Fibroblast of mammary gland (primary cell): ENCODE measurements at regions not wholly inside any gene's neighbourhood (a gene's known extent, or its start where the extent isn't known, plus 50 kb on each side); places are given as distances from the start of the nearest gene placed in this dataset.
A peak's percentile ranks its signal among the peaks of the same experiment; 100 is the strongest.

Experiments
- DNase-seq: peaks from one replicate; pipeline ENCODE4 v3.0.0-alpha.2; 2010; ENCODE audit warnings: low read depth
- H3K4me3 ChIP-seq: 2 replicates; pipeline ENCODE4 v1.5.1; 2011; ENCODE audit warnings: low read depth, mild to moderate bottlenecking, low read length, moderate library complexity; ENCODE audit not compliant: control insufficient read depth
- TF ChIP-seq, protein P1 (sequence below): conservative IDR thresholded peaks from 2 replicates; pipeline ENCODE4 v1.5.1; 2011; ENCODE audit warnings: low read depth, low read length, inconsistent platforms; ENCODE audit not compliant: control insufficient read depth, insufficient read depth

DNA sequence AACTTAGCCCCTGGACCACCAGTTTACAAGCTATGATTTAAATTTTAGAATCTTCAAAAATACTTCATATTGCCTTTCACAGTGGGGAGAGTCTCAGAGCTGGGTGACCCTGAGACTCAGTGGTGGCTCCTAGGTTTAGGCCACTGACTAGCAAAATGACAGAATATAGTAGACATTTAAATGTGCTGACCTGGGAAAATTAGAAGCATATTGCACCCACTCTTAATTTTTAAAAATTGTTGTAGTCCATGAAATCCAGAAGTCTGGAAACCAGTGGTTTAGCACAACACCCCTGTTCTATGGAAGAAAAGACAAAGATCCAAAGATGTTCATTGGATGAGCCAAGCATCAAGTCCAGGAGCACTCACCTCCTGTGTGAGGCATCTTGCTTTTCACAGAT lies 75.0 kb upstream of the PAPPA start:
- H3K4me3 ChIP-seq: no peak overlapping the region
- TF ChIP-seq, protein P1, sequence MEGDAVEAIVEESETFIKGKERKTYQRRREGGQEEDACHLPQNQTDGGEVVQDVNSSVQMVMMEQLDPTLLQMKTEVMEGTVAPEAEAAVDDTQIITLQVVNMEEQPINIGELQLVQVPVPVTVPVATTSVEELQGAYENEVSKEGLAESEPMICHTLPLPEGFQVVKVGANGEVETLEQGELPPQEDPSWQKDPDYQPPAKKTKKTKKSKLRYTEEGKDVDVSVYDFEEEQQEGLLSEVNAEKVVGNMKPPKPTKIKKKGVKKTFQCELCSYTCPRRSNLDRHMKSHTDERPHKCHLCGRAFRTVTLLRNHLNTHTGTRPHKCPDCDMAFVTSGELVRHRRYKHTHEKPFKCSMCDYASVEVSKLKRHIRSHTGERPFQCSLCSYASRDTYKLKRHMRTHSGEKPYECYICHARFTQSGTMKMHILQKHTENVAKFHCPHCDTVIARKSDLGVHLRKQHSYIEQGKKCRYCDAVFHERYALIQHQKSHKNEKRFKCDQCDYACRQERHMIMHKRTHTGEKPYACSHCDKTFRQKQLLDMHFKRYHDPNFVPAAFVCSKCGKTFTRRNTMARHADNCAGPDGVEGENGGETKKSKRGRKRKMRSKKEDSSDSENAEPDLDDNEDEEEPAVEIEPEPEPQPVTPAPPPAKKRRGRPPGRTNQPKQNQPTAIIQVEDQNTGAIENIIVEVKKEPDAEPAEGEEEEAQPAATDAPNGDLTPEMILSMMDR: no peak

DNA sequence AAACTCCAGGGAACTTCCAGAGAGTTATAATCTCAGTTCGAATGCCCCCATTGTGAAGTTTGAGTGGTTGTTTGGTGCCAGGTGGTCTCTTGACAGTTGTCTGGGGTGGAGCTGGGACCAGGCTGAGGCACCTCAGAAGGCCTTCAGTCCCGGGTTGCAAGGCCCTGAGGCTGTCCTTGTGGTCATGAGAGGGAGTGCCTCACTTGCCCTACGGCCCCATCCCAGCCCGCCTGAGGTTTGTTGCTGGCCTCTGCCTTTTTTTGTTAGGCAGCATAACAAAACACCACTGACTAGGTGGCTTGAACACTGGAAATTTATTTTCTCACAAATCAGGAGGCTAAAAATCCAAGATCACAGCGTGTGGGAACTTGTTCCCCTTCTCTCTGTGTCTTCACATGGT lies 73.0 kb upstream of the PAPPA start:
- TF ChIP-seq, protein P1: no peak
- no peak for DNase-seq
- H3K4me3 ChIP-seq: no peak overlapping the region

More for the DNA sequence above, 75.0 kb upstream of the PAPPA start:
- DNase-seq: no peak

DNA sequence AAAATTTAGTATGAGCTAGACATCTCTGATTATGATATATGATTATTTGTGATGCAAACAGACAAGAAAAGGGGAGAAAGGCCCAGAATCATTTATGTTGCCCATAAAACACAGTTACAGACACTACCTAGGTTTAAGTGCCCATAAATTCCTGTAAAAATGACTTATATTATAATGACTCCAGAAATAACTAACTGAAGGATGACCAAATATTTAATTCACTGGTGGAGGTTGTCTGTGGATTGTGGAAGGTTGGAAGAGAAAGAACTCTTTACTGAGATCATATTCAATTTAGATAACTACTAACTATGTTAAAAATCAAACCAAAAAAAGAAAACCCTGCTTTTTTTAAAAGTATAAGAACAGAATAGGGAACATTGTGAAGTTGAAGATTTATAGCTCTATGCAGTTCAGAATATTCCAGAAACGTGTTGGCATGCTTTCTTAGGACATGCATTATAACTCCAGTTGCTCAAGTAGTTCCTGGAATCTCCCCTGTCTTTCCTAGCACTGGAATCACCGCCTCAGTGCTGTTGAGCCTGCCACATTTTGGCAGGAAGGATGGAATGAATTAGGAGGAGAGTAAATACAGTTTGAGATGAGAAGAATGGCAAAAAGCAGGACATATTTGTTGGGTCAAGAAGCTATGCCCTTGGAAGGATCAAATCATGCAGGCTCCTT lies 72.0 kb upstream of the PAPPA start:
- TF ChIP-seq, protein P1: no peak
- DNase-seq: peak; percentile 38
- no peak overlapping the region for H3K4me3 ChIP-seq

DNA sequence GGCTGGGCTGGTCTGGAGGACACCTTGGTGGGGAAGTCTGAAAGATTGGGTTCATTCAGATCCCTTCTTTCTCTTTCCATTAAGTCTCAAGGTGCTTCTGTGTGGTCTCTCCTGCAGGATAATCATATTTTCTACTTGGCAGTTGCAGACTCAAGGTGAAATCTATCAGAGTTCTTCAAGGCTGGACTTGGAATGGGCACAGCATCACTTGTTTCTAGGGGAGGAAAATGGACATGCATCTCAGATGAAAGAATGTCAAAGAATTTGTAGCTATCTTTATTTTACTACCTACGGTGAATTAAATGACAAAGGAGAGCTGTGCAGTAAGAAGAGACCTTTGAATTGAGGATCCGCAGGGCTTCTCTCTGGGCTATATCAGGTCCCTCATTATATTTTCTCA lies 69.8 kb upstream of the PAPPA start:
- H3K4me3 ChIP-seq: no peak overlapping the region
- DNase-seq: no peak
- TF ChIP-seq, protein P1: no peak

DNA sequence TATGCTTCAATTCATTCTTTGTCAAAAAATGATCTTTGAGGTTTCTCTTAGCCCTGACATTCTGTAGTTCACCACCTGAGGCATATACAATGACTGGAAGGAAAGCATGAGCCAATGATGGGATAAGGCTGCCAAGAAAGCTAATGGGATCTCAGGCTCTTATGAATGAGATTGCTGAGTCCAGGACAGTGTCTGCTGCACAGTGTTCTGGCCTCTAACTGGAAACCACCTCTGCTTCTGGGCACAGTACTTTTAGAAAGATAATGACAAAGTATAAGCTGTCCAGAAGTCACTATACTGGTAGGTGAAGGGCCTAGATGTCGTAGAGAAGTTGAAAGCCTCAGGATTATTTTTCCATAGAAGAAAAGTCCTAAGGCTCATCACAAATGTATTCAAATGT lies 69.1 kb upstream of the PAPPA start:
- DNase-seq: no peak
- TF ChIP-seq, protein P1: no peak
- H3K4me3 ChIP-seq: no peak overlapping the region

DNA sequence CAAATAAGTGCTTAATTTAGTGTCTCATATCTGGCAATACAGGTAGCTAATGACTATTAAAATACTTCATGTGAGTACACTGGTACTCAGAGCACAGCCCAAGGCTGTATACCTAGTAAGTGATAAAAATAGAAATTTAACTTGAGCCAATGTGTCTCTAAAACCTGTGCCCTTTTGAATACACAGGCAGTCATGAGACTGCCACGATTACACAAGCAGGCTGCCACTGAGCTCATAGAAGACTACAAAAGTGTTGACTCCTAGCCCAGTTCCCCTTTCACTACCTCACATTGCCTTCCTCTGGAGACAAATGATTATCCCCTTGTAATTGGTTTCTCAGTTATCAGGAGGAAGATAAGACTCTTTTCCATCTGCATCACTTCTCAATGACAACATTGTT lies 66.3 kb upstream of the PAPPA start:
- TF ChIP-seq, protein P1: no peak
- peak; percentile 89 for DNase-seq
- no peak overlapping the region for H3K4me3 ChIP-seq
